Trophoblast cell (in vitro differentiated cells and primary cell): ENCODE measurements at regions not wholly inside any gene's neighbourhood (a gene's known extent, or its start where the extent isn't known, plus 50 kb on each side); places are given as distances from the start of the nearest gene placed in this dataset.

Experiments used
- DNase-seq, 2 donors: peaks; one replicate each; pipeline ENCODE4 v3.0.0-alpha.2; 2016
- H2AFZ ChIP-seq: 2 replicates; pipeline ENCODE4 v1.6.1; 2013; ENCODE audit warnings: low read length, moderate library complexity, mild to moderate bottlenecking; ENCODE audit not compliant: insufficient read depth, poor library complexity
- H2AK5ac ChIP-seq: 2 replicates; pipeline ENCODE4 v1.6.1; 2013; ENCODE audit warnings: mild to moderate bottlenecking, low read length
- H2BK120ac ChIP-seq: 2 replicates; pipeline ENCODE4 v1.6.1; 2013; ENCODE audit warnings: low read length, mild to moderate bottlenecking, moderate library complexity; ENCODE audit not compliant: insufficient read depth, poor library complexity
- H2BK12ac ChIP-seq: 2 replicates; pipeline ENCODE4 v1.6.1; 2013; ENCODE audit warnings: mild to moderate bottlenecking, low read length, moderate library complexity
- H2BK5ac ChIP-seq: 2 replicates; pipeline ENCODE4 v1.6.1; 2013; ENCODE audit warnings: low read length, low read depth, moderate library complexity, mild to moderate bottlenecking; ENCODE audit not compliant: poor library complexity
- H3K14ac ChIP-seq: 2 replicates; pipeline ENCODE4 v1.6.1; 2013; ENCODE audit warnings: mild to moderate bottlenecking, low read length
- H3K18ac ChIP-seq: 2 replicates; pipeline ENCODE4 v1.6.1; 2013; ENCODE audit warnings: mild to moderate bottlenecking, low read length
- H3K23ac ChIP-seq: 2 replicates; pipeline ENCODE4 v1.6.1; 2013; ENCODE audit warnings: low read length
- H3K27ac ChIP-seq: 2 replicates; pipeline ENCODE4 v1.5.1; 2013; ENCODE audit warnings: low read depth, mild to moderate bottlenecking, inconsistent platforms, low read length, moderate library complexity
- H3K27me3 ChIP-seq: 2 replicates; pipeline ENCODE4 v1.6.1; 2013; ENCODE audit warnings: inconsistent platforms, mild to moderate bottlenecking, low read length, moderate library complexity; ENCODE audit not compliant: insufficient read depth
- H3K36me3 ChIP-seq, 2 experiments: 1 replicate in 1 of 2; 2 replicates in 1 of 2; pipeline ENCODE4 v1.6.1; 2013; ENCODE audit warnings: low read length in 2 of 2, mild to moderate bottlenecking in 2 of 2, moderate library complexity in 1 of 2; ENCODE audit not compliant: insufficient read depth in 2 of 2, control insufficient read depth in 1 of 2
- H3K4ac ChIP-seq: 2 replicates; pipeline ENCODE4 v1.6.1; 2013; ENCODE audit warnings: low read depth, mild to moderate bottlenecking, low read length, moderate library complexity
- H3K4me1 ChIP-seq, 2 experiments: 1 replicate in 1 of 2; 2 replicates in 1 of 2; pipeline ENCODE4 v1.6.1; 2013; ENCODE audit warnings: low read length in 2 of 2, mild to moderate bottlenecking in 2 of 2, moderate library complexity in 1 of 2; ENCODE audit not compliant: insufficient read depth in 2 of 2, control insufficient read depth in 1 of 2
- H3K4me2 ChIP-seq: 2 replicates; pipeline ENCODE4 v1.6.1; 2013; ENCODE audit warnings: inconsistent platforms, mild to moderate bottlenecking, low read length, moderate library complexity
- H3K4me3 ChIP-seq: 2 replicates; pipeline ENCODE4 v1.5.1; 2013; ENCODE audit warnings: mild to moderate bottlenecking, low read depth, low read length, inconsistent platforms
- H3K79me1 ChIP-seq: one replicate; pipeline ENCODE4 v1.6.1; 2013; ENCODE audit warnings: low read length
- H3K79me2 ChIP-seq: 2 replicates; pipeline ENCODE4 v1.6.1; 2013; ENCODE audit warnings: low read length, mild to moderate bottlenecking; ENCODE audit not compliant: control insufficient read depth, insufficient read depth, poor library complexity
- H3K9ac ChIP-seq: 2 replicates; pipeline ENCODE4 v1.6.1; 2013; ENCODE audit warnings: mild to moderate bottlenecking, low read length
- H3K9me3 ChIP-seq: 2 replicates; pipeline ENCODE4 v1.6.1; 2013; ENCODE audit warnings: low read depth, mild to moderate bottlenecking, control low read depth, inconsistent platforms, low read length; ENCODE audit not compliant: insufficient read depth
- H4K12ac ChIP-seq: 2 replicates; pipeline ENCODE4 v1.6.1; 2013; ENCODE audit warnings: low read depth, mild to moderate bottlenecking, low read length, moderate library complexity
- H4K8ac ChIP-seq: 2 replicates; pipeline ENCODE4 v1.6.1; 2013; ENCODE audit warnings: low read depth, mild to moderate bottlenecking, low read length, moderate library complexity
- H4K91ac ChIP-seq: one replicate; pipeline ENCODE4 v1.6.1; 2013; ENCODE audit warnings: low read depth, mild to moderate bottlenecking, low read length, moderate library complexity
- WGBS: extraction: QIAGEN DNeasy Blood & Tissue Kit; methylation state at CpG from one replicate; pipeline ENCODE4 v1.1.7; 2013; ENCODE audit warnings: missing lambda C conversion rate; ENCODE audit not compliant: insufficient read length, insufficient coverage; ENCODE audit errors: extremely low coverage; 5-methylcytosine and 5-hydroxymethylcytosine counted together

DNA sequence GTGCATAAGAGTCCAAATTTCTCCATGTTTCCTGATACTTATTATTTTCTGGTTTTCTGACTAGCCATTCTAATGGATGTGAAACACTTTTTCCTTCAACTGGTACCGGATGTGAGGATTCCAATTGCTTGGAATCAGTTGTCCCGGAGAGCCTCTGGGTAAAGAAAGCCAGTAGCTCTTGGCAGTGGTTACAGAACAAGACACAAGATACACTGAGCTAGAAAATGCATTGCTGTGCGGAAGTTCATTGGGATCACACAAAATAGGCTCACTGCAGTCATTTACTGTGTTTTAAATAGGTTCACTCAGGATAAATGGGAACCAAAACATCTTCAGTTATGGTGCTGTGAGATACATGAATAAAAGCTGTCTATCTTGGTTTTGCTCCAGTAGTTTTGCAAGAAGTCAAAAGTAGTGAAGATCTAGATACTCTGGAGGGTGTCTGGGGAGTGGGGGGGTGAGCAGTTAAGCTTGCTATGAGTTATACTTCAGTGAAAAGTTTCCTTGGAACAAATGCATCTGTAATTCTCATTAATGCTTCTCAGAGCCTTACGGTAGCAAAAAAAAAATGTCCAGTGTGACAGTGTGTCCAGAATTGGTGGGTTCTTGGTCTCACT, 54.4 kb upstream of the RNF182 start:
- H3K9me3 ChIP-seq = no peaks in the 10 kb centered on the region
- H3K27me3 ChIP-seq = no peaks in the 10 kb centered on the region
- H3K79me2 ChIP-seq = no peaks in the 10 kb centered on the region
- no peak overlapping the region for H4K8ac ChIP-seq
- H3K4ac ChIP-seq = no peak overlapping the region
- H2BK120ac ChIP-seq = no peak overlapping the region
- no peak overlapping the region for H4K91ac ChIP-seq
- DNase-seq = no peak
- no CpG with 5 or more reads among the region's 4 CpGs for WGBS
- peaks cover 9 to 13% of the 10 kb centered on the region in 2 experiments for H3K4me1 ChIP-seq
- H3K9ac ChIP-seq = no peak overlapping the region
- H3K4me3 ChIP-seq = no peak overlapping the region
- no peak overlapping the region for H3K27ac ChIP-seq
- H3K18ac ChIP-seq = no peak overlapping the region
- H4K12ac ChIP-seq = no peak overlapping the region
- H3K23ac ChIP-seq = no peak overlapping the region
- H2AK5ac ChIP-seq = no peak overlapping the region
- H3K36me3 ChIP-seq = no peaks in the 10 kb centered on the region
- no peak overlapping the region for H3K14ac ChIP-seq
- no peak overlapping the region for H2BK12ac ChIP-seq
- no peak overlapping the region for H3K4me2 ChIP-seq
- H2BK5ac ChIP-seq = no peak overlapping the region
- peaks cover 6% of the 10 kb centered on the region for H3K79me1 ChIP-seq
- H2AFZ ChIP-seq = no peak overlapping the region

GRCh38 chr6:13868236-13868635, 53.9 kb upstream of the MCUR1 start:
- Histone ChIP-seq H4K12ac (no peak overlapping the region), H3K27ac (no peak overlapping the region), H2BK12ac (no peak overlapping the region), H3K9ac (no peak overlapping the region), H3K79me2 (no peaks in the 10 kb centered on the region), H3K4me3 (no peak overlapping the region), H3K36me3 (no peaks in the 10 kb centered on the region), H3K27me3 (no peaks in the 10 kb centered on the region), H3K14ac (no peak overlapping the region), H3K4me1 (peaks cover 0 to 6% of the 10 kb centered on the region in 2 experiments), H3K4ac (no peak overlapping the region), H3K79me1 (no peaks in the 10 kb centered on the region), H2BK120ac (no peak overlapping the region), H2AK5ac (no peak overlapping the region), H3K23ac (no peak overlapping the region), H4K91ac (no peak overlapping the region), H3K9me3 (no peaks in the 10 kb centered on the region), H4K8ac (no peak overlapping the region), H3K18ac (no peak overlapping the region), H3K4me2 (no peak overlapping the region), H2BK5ac (no peak overlapping the region), H2AFZ (no peak overlapping the region)
- DNase-seq = no peak
- no CpG with 5 or more reads among the region's 8 CpGs for WGBS

DNA sequence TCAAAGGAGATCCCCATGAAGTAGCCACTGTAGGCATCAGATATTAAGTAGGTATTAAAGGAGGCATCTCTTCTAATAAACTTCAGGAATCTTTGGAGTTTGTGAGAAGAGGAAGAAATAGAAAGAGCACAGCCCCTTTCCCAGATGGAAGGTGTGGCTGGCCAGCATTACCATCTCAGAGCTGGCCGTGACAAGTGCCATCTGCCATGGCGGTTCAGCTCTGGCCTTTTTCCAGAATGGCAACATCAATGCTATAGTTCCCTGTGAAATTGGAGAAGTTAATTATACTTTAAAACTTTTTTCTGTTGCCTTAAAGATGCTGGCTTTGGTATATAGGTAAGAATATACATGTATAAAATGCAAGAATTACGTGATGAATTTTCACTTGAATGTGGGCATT, 51.9 kb upstream of the MCUR1 start:
- no peak overlapping the region for H2BK120ac ChIP-seq
- H4K12ac ChIP-seq = no peak overlapping the region
- H3K27me3 ChIP-seq = no peaks in the 10 kb centered on the region
- H3K18ac ChIP-seq = no peak overlapping the region
- WGBS = no CpG with 5 or more reads among the region's 3 CpGs
- H2BK5ac ChIP-seq = no peak overlapping the region
- H3K23ac ChIP-seq = no peak overlapping the region
- no peak overlapping the region for H4K8ac ChIP-seq
- no peak overlapping the region for H3K4me2 ChIP-seq
- H3K79me2 ChIP-seq = no peaks in the 10 kb centered on the region
- no peak overlapping the region for H3K4ac ChIP-seq
- no peak overlapping the region for H3K14ac ChIP-seq
- no peak overlapping the region for H2BK12ac ChIP-seq
- no peaks in the 10 kb centered on the region for H3K36me3 ChIP-seq
- no peak overlapping the region for H4K91ac ChIP-seq
- H2AFZ ChIP-seq = no peak overlapping the region
- no peak for DNase-seq
- peaks cover 0 to 3% of the 10 kb centered on the region in 2 experiments for H3K4me1 ChIP-seq
- H3K79me1 ChIP-seq = no peaks in the 10 kb centered on the region
- no peak overlapping the region for H3K4me3 ChIP-seq
- H2AK5ac ChIP-seq = no peak overlapping the region
- no peaks in the 10 kb centered on the region for H3K9me3 ChIP-seq
- H3K9ac ChIP-seq = no peak overlapping the region
- H3K27ac ChIP-seq = no peak overlapping the region

GRCh38 chr6:13865141-13865540, 50.8 kb upstream of the MCUR1 start:
- Histone ChIP-seq H3K79me2 (no peaks in the 10 kb centered on the region), H3K18ac (no peak overlapping the region), H3K27me3 (no peaks in the 10 kb centered on the region), H3K4me1 (peaks cover 0 to 3% of the 10 kb centered on the region in 2 experiments), H4K8ac (no peak overlapping the region), H4K91ac (no peak overlapping the region), H2AK5ac (no peak overlapping the region), H3K4me3 (no peak overlapping the region), H3K79me1 (no peaks in the 10 kb centered on the region), H2AFZ (no peak overlapping the region), H3K36me3 (no peaks in the 10 kb centered on the region), H3K27ac (no peak overlapping the region), H4K12ac (no peak overlapping the region), H3K14ac (no peak overlapping the region), H3K9ac (no peak overlapping the region), H2BK120ac (no peak overlapping the region), H3K4me2 (no peak overlapping the region), H3K4ac (no peak overlapping the region), H2BK12ac (no peak overlapping the region), H2BK5ac (no peak overlapping the region), H3K9me3 (no peaks in the 10 kb centered on the region), H3K23ac (no peak overlapping the region)
- DNase-seq = no peak
- WGBS = no CpG with 5 or more reads among the region's 2 CpGs
